B cell (primary cell): ENCODE measurements at regions not wholly inside any gene's neighbourhood (a gene's known extent, or its start where the extent isn't known, plus 50 kb on each side); places are given as distances from the start of the nearest gene placed in this dataset.

Experiments
- ATAC-seq: fragments of 200-7000 bp; cut with Tn5 transposase; one replicate; pipeline ENCODE4 v1.10.0; 2021; ENCODE audit warnings: low read depth, mild to moderate bottlenecking, moderate number of reproducible peaks, moderate library complexity
- CTCF ChIA-PET: fragments of 350-600 bp; sonication (Branson Sonifier 250); formaldehyde crosslinking; loops from one replicate; lab custom pipeline; 2021; ENCODE audit warnings: antibody characterized with exemption, inconsistent platforms; lab: Charles Lee
- POLR2A ChIA-PET: fragments of 350-600 bp; sonication (Branson Sonifier 250); formaldehyde crosslinking; loops from one replicate; lab custom pipeline; 2021; ENCODE audit warnings: antibody characterized with exemption; lab: Charles Lee
- DNase-seq: peaks from one replicate; pipeline ENCODE4 v3.0.0; 2013
- H2AFZ ChIP-seq: 2 replicates; pipeline ENCODE4 v1.6.1; 2012; ENCODE audit warnings: mild to moderate bottlenecking, low read depth, low read length; ENCODE audit not compliant: insufficient read depth, poor library complexity, severe bottlenecking
- H3K27ac ChIP-seq, 2 donors: 1 replicate in 1 of 2; 2 replicates in 1 of 2; pipeline ENCODE4 v1.5.1; 2012 to 2013; ENCODE audit warnings: low read length in 2 of 2, mild to moderate bottlenecking in 2 of 2, moderate library complexity in 1 of 2
- H3K27me3 ChIP-seq, 4 experiments: fragments of 200-600 bp in 1 of 4; sonication (generic) in 1 of 4; replicated peaks in 1 of 4; 1 replicate in 2 of 4; 2 replicates in 2 of 4; pipeline versions ENCODE4 v1.6.1 to v1.7.0; 2013 to 2016; ENCODE audit warnings: low read length in 3 of 4, mild to moderate bottlenecking in 2 of 4, mixed read lengths in 1 of 4, moderate library complexity in 1 of 4; ENCODE audit not compliant: insufficient read depth in 4 of 4, control insufficient read depth in 3 of 4; ENCODE audit errors: control extremely low read depth in 1 of 4
- H3K36me3 ChIP-seq, 2 experiments: replicated peaks in 1 of 2; 1 replicate in 1 of 2; 2 replicates in 1 of 2; pipeline versions ENCODE4 v1.6.1 to v1.7.1; 2013; ENCODE audit warnings: low read length in 1 of 2; ENCODE audit not compliant: insufficient read depth in 2 of 2, control insufficient read depth in 1 of 2; ENCODE audit errors: control extremely low read depth in 1 of 2, extremely low read depth in 1 of 2
- H3K4me1 ChIP-seq, 2 donors: fragments of 200-600 bp in 1 of 2; sonication (generic) in 1 of 2; 1 replicate in 1 of 2; 2 replicates in 1 of 2; pipeline versions ENCODE4 v1.5.1 to v1.6.1; 2013 to 2017; ENCODE audit warnings: low read length in 2 of 2; ENCODE audit not compliant: control insufficient read depth in 2 of 2, insufficient read depth in 2 of 2
- H3K4me2 ChIP-seq: replicated peaks from 2 replicates; pipeline ENCODE3; 2012; ENCODE audit warnings: mild to moderate bottlenecking, low read depth, low read length; ENCODE audit not compliant: poor library complexity, severe bottlenecking
- H3K4me3 ChIP-seq, 5 experiments: fragments of 200-600 bp in 1 of 5; sonication (generic) in 1 of 5; 1 replicate in 3 of 5; 2 replicates in 2 of 5; pipeline versions ENCODE4 v1.5.1 to v1.7.0; 2011 to 2016; ENCODE audit warnings: low read length in 4 of 5, mild to moderate bottlenecking in 4 of 5, low read depth in 2 of 5, control low read depth in 1 of 5, moderate library complexity in 1 of 5; ENCODE audit not compliant: insufficient read depth in 1 of 5; ENCODE audit errors: control extremely low read depth in 1 of 5, extremely low read depth in 1 of 5
- H3K79me2 ChIP-seq: fragments of 200-600 bp; sonication (generic); one replicate; pipeline ENCODE4 v1.6.0; 2016; ENCODE audit warnings: low read length; ENCODE audit not compliant: control insufficient read depth, insufficient read depth
- H3K9ac ChIP-seq: fragments of 200-600 bp; sonication (generic); 2 replicates; pipeline ENCODE4 v1.6.1; 2017; ENCODE audit warnings: mild to moderate bottlenecking, low read length, moderate library complexity
- H3K9me3 ChIP-seq, 3 donors: one replicate each; pipeline versions ENCODE4 v1.6.1 to v1.7.1; 2013; ENCODE audit warnings: low read length in 2 of 3; ENCODE audit not compliant: control insufficient read depth in 2 of 3, insufficient read depth in 1 of 3; ENCODE audit errors: control extremely low read depth in 1 of 3
- H4K20me1 ChIP-seq: 2 replicates; pipeline ENCODE4 v1.6.0; 2012; ENCODE audit warnings: mild to moderate bottlenecking, low read length; ENCODE audit not compliant: insufficient read depth, control insufficient read depth, poor library complexity, severe bottlenecking
- H3K27ac Mint-ChIP-seq: one replicate; pipeline ENCODE4 v1.8.0; 2021; ENCODE audit warnings: mixed read lengths
- H3K27me3 Mint-ChIP-seq: one replicate; pipeline ENCODE4 v1.8.0; 2021; ENCODE audit warnings: mixed read lengths
- H3K4me1 Mint-ChIP-seq: one replicate; pipeline ENCODE4 v1.8.0; 2021; ENCODE audit warnings: mixed read lengths
- H3K4me3 Mint-ChIP-seq: one replicate; pipeline ENCODE4 v1.8.0; 2021; ENCODE audit warnings: mixed read lengths
- H3K9me3 Mint-ChIP-seq: one replicate; pipeline ENCODE4 v1.8.0; 2022; ENCODE audit warnings: mixed read lengths; ENCODE audit not compliant: insufficient read depth
- CTCF ChIP-seq: fragments of 200-600 bp; IDR thresholded peaks from one replicate; pipeline ENCODE4 v1.8.0; 2022; ENCODE audit warnings: antibody characterized with exemption, mild to moderate bottlenecking
- EZH2 ChIP-seq: IDR thresholded peaks from 2 replicates; pipeline ENCODE4 v1.6.1; 2012; ENCODE audit warnings: borderline replicate concordance, low read depth, mild to moderate bottlenecking, moderate library complexity, low read length; ENCODE audit not compliant: insufficient read depth, poor library complexity, severe bottlenecking
- WGBS: methylation state at CpG from one replicate; pipeline ENCODE4 v1.1.5; 2013; ENCODE audit warnings: missing lambda C conversion rate; ENCODE audit not compliant: insufficient coverage; 5-methylcytosine and 5-hydroxymethylcytosine counted together
- intact Hi-C: fragments of 100-400 bp; cut with micrococcal nuclease; formaldehyde crosslinking; loops from one replicate; pipeline ENCODE4 v1.10.0; 2022

DNA sequence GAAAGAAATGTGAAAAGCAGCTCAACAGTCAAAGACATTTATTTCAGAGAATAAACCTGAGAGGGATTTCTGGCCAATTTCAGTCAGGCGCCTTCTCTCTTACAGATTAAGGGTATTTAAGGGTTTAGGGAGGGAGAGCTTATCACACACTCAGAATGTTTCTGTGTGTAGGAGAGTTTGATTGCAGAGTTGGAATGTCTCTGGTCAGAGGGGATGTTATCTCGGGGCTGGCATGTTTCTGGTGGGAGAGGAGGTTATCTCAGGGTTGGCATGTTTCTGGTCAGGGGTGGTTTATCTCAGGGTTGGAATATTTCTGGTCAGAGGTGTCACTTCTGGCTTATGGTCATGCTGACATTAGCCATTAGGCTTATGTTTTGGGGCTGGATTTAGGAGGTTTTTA lies 1920.5 kb upstream of the PCDH7 start:
- TF ChIP-seq CTCF (no peak), EZH2 (no peak)
- H3K9me3 ChIP-seq, result peaks cover 0 to 3% (median 0%) of the 10 kb centered on the region in 3 donors
- ATAC-seq, result no peak
- H3K4me1 ChIP-seq, result no peaks in the 10 kb centered on the region
- 80% methylated on average over 2 of the region's 2 CpGs for WGBS
- no peak overlapping the region for H3K9ac ChIP-seq
- H3K4me1 Mint-ChIP-seq, result no peaks in the 10 kb centered on the region
- DNase-seq, result no peak
- no peaks in the 10 kb centered on the region for H3K36me3 ChIP-seq
- no peaks in the 10 kb centered on the region for H3K27me3 ChIP-seq
- H4K20me1 ChIP-seq, result no peaks in the 10 kb centered on the region
- H3K4me2 ChIP-seq, result no peak overlapping the region
- ChIA-PET POLR2A (no interaction called here), CTCF (no interaction called here)
- H3K27me3 Mint-ChIP-seq, result no peaks in the 10 kb centered on the region
- no peak overlapping the region for H3K4me3 Mint-ChIP-seq
- no peaks in the 10 kb centered on the region for H3K79me2 ChIP-seq
- no peak overlapping the region for H3K4me3 ChIP-seq
- H3K27ac ChIP-seq, result no peak overlapping the region
- H2AFZ ChIP-seq, result no peak overlapping the region
- H3K27ac Mint-ChIP-seq, result no peak overlapping the region
- peaks cover 5% of the 10 kb centered on the region for H3K9me3 Mint-ChIP-seq
- intact Hi-C loops, result no loop called here

GRCh38 chr4:28811025-28811424 lies 1909.1 kb upstream of the PCDH7 start:
- no peak overlapping the region for H3K27ac ChIP-seq
- H2AFZ ChIP-seq, result no peak overlapping the region
- no peak overlapping the region for H3K4me3 Mint-ChIP-seq
- H3K36me3 ChIP-seq, result no peaks in the 10 kb centered on the region
- no peaks in the 10 kb centered on the region for H3K4me1 Mint-ChIP-seq
- no peaks in the 10 kb centered on the region for H3K79me2 ChIP-seq
- ChIA-PET CTCF (no interaction called here), POLR2A (no interaction called here)
- H3K9ac ChIP-seq, result no peak overlapping the region
- no peak overlapping the region for H3K4me2 ChIP-seq
- H3K4me1 ChIP-seq, result no peaks in the 10 kb centered on the region
- no peaks in the 10 kb centered on the region for H4K20me1 ChIP-seq
- intact Hi-C loops, result no loop called here
- no peaks in the 10 kb centered on the region for H3K27me3 Mint-ChIP-seq
- TF ChIP-seq CTCF, result no peak
- no peak for TF ChIP-seq EZH2
- peaks cover 3% of the 10 kb centered on the region for H3K9me3 Mint-ChIP-seq
- no peak overlapping the region for H3K27ac Mint-ChIP-seq
- H3K4me3 ChIP-seq, result no peak overlapping the region
- H3K27me3 ChIP-seq, result no peaks in the 10 kb centered on the region
- peaks cover 0 to 1% (median under 1%) of the 10 kb centered on the region in 3 donors for H3K9me3 ChIP-seq
- WGBS, result 69% methylated on average over 2 of the region's 2 CpGs
- ATAC-seq (no peak), DNase-seq (no peak)
